DOHH2 (cell line): ENCODE measurements at regions not wholly inside any gene's neighbourhood (a gene's known extent, or its start where the extent isn't known, plus 50 kb on each side); places are given as distances from the start of the nearest gene placed in this dataset.

Experiments used
- CTCF ChIP-seq: fragments of 200-600 bp; sonication (generic); IDR thresholded peaks from one replicate; pipeline ENCODE4 v1.5.1; 2014; ENCODE audit warnings: antibody characterized with exemption, mild to moderate bottlenecking, low read depth, low read length; ENCODE audit not compliant: poor library complexity, severe bottlenecking
- EZH2phosphoT487 ChIP-seq: fragments of 200-600 bp; sonication (generic); IDR thresholded peaks from 2 replicates; pipeline ENCODE4 v1.6.1; 2017; ENCODE audit warnings: borderline replicate concordance, mild to moderate bottlenecking, antibody characterized with exemption, low read length, moderate library complexity, mixed read lengths

GRCh38 chrX:45757272-45757671 is 556.6 kb upstream of the DIPK2B start:
- TF ChIP-seq CTCF (no peak), EZH2phosphoT487 (no peak)
